Left kidney (tissue), 1 donor: ENCODE measurements at regions not wholly inside any gene's neighbourhood (a gene's known extent, or its start where the extent isn't known, plus 50 kb on each side); places are given as distances from the start of the nearest gene placed in this dataset.

Experiments
- DNase-seq: peaks from one replicate; pipeline ENCODE4 v3.0.0-alpha.2; 2013

- DNase-seq, result no peak
Observed at GRCh38 chr14:99101855-99102461, 170.0 kb downstream of the BCL11B start.

- DNase-seq, result no peak
Observed at GRCh38 chr14:99116741-99117295, 155.2 kb downstream of the BCL11B start.

- DNase-seq, result no peak
Observed at GRCh38 chr14:99117671-99118045, 154.3 kb downstream of the BCL11B start.

- no peak for DNase-seq
Observed at GRCh38 chr14:99118046-99118721, 153.8 kb downstream of the BCL11B start.

- no peak for DNase-seq
Observed at GRCh38 chr14:99118946-99119345, 153.1 kb downstream of the BCL11B start.
